Astrocyte (in vitro differentiated cells and primary cell): ENCODE measurements at regions not wholly inside any gene's neighbourhood (a gene's known extent, or its start where the extent isn't known, plus 50 kb on each side); places are given as distances from the start of the nearest gene placed in this dataset.

Experiments used
- CTCF ChIP-seq: IDR thresholded peaks from 2 replicates; pipeline ENCODE4 v1.5.1; 2011; ENCODE audit warnings: low read depth, mild to moderate bottlenecking, inconsistent platforms, low read length, moderate library complexity; ENCODE audit not compliant: insufficient read depth
- EZH2 ChIP-seq: IDR thresholded peaks from 2 replicates; pipeline ENCODE4 v1.6.1; 2012; ENCODE audit warnings: mild to moderate bottlenecking, low read length, inconsistent platforms; ENCODE audit not compliant: insufficient read depth

- no peak for TF ChIP-seq CTCF
- no peak for TF ChIP-seq EZH2
Observed at GRCh38 chr9:21626493-21626892, 144.4 kb upstream of the IFNE start.
